ENCODE measurements at regions not wholly inside any gene's neighbourhood (a gene's known extent, or its start where the extent isn't known, plus 50 kb on each side); places are given as distances from the start of the nearest gene placed in this dataset.
A peak's percentile ranks its signal among the peaks of the same experiment; 100 is the strongest.

DNA sequence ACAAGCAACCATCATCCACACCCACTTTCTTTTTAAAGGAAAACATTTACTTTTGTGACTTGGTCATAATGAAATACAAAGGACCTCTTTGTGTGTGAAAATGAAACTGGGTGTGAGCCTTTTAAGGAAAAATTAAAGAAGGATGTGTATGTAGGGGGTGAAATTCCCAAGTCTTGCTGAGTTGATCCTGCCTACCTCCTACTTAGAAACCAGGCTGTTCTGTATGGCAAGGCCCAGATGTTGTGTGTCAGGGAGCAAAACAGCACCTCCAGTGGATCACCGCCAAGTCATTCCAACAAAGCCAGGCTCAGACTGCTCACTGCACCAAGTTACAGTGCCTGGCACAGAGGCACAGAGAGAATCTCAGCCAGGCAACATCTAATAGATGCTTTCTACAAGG is 198.5 kb upstream of the FBN2 start:
- no peak overlapping the region for H3K9ac ChIP-seq (ENCODE audit: insufficient read depth in 1 of 2, low read length in 2 of 2)
- no peak for TF ChIP-seq CTCF (IDR thresholded peaks at IDR 0.05; ENCODE audit: control extremely low read depth, extremely low read depth)
- H3K4me1 ChIP-seq (ENCODE audit: control insufficient read depth in 5 of 5, insufficient read depth in 5 of 5, low read length in 5 of 5): no peaks in the 10 kb centered on the region
- no peaks in the 10 kb centered on the region for H3K9me3 ChIP-seq (ENCODE audit: control insufficient read depth in 4 of 4, insufficient read depth in 3 of 4, low read length in 3 of 4)
- WGBS, 2 donors: 77 to 79% methylated on average over 1 of the region's 1 CpG
- ATAC-seq (ENCODE audit: insufficient read depth, low FRiP score) (no peak), DNase-seq (peak; percentile 27 to 42 (median 37))
- H3K27me3 ChIP-seq (ENCODE audit: control insufficient read depth in 3 of 3, insufficient read depth in 3 of 3, low read length in 2 of 3): no peaks in the 10 kb centered on the region
- no peaks in the 10 kb centered on the region for H3K36me3 ChIP-seq (ENCODE audit: control insufficient read depth in 4 of 4, insufficient read depth in 4 of 4, low read length in 4 of 4)
- no peak overlapping the region for H3K27ac ChIP-seq (ENCODE audit: low read depth in 1 of 2, low read length in 1 of 2)
- no peak overlapping the region for H3K4me3 ChIP-seq

DNA sequence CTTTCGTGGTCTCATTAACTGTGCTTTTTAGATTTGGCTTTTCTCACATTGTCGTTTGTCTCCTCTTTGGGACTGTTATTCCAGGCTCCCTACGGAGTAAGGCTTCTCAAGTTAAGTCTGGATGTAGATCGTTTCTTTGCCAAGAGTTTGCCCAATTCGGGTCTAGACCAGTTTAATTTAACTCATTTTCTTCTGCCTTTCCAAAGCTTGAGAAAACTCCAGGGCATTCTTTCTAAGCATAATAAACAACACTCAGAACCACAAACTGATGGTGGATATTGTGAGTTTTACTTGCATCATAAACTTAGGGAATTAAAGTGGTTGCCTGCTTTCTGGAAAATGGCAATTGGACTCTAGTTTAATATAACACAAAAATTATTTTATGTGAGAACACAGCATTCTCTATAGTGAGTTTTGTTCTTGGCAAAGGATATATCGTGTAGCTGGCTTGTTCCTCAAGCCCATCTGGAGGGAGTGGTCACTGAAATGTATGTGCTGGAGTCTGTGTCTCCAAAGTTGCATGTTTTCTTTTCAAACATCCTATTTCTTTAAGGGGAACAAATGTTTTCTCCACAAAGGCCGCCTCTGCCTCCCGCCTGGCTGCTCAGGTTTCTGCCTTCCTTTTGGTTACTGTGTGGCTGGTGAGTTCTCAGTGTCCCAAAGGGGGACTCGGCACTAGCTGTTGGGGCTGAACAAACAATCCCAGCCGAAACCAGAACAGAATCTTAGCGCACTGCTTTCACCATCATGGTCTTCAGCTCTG is 211.3 kb upstream of the FBN2 start:
- no peak overlapping the region for H3K27ac ChIP-seq (ENCODE audit: low read depth in 1 of 2, low read length in 1 of 2)
- no peak for ATAC-seq (ENCODE audit: insufficient read depth, low FRiP score)
- no peaks in the 10 kb centered on the region for H3K36me3 ChIP-seq (ENCODE audit: control insufficient read depth in 4 of 4, insufficient read depth in 4 of 4, low read length in 4 of 4)
- no peak overlapping the region for H3K9ac ChIP-seq (ENCODE audit: insufficient read depth in 1 of 2, low read length in 2 of 2)
- TF ChIP-seq CTCF (IDR thresholded peaks at IDR 0.05; ENCODE audit: control extremely low read depth, extremely low read depth): no peak
- H3K4me3 ChIP-seq: no peak overlapping the region
- no peaks in the 10 kb centered on the region for H3K27me3 ChIP-seq (ENCODE audit: control insufficient read depth in 3 of 3, insufficient read depth in 3 of 3, low read length in 2 of 3)
- 60 to 69% methylated on average over 11 of the region's 11 CpGs for WGBS, 2 donors
- DNase-seq: peak; percentile 43 to 82 (median 79)
- peaks cover 0 to 21% (median 3%) of the 10 kb centered on the region in 5 donors for H3K4me1 ChIP-seq (ENCODE audit: control insufficient read depth in 5 of 5, insufficient read depth in 5 of 5, low read length in 5 of 5)
- no peaks in the 10 kb centered on the region for H3K9me3 ChIP-seq (ENCODE audit: control insufficient read depth in 4 of 4, insufficient read depth in 3 of 4, low read length in 3 of 4)

- Histone ChIP-seq H3K4me1 (ENCODE audit: control insufficient read depth in 5 of 5, insufficient read depth in 5 of 5, low read length in 5 of 5) (peaks cover 0 to 21% (median 3%) of the 10 kb centered on the region in 5 donors), H3K9me3 (ENCODE audit: control insufficient read depth in 4 of 4, insufficient read depth in 3 of 4, low read length in 3 of 4) (no peaks in the 10 kb centered on the region), H3K9ac (ENCODE audit: insufficient read depth in 1 of 2, low read length in 2 of 2) (no peak overlapping the region), H3K27ac (ENCODE audit: low read depth in 1 of 2, low read length in 1 of 2) (no peak overlapping the region), H3K27me3 (ENCODE audit: control insufficient read depth in 3 of 3, insufficient read depth in 3 of 3, low read length in 2 of 3) (no peaks in the 10 kb centered on the region), H3K4me3 (no peak overlapping the region), H3K36me3 (ENCODE audit: control insufficient read depth in 4 of 4, insufficient read depth in 4 of 4, low read length in 4 of 4) (no peaks in the 10 kb centered on the region)
- peak; percentile 37 to 84 (median 77) for DNase-seq
- 67 to 75% methylated on average over 1 of the region's 1 CpG for WGBS, 2 donors
- TF ChIP-seq CTCF (IDR thresholded peaks at IDR 0.05; ENCODE audit: control extremely low read depth, extremely low read depth): no peak
- no peak for ATAC-seq (ENCODE audit: insufficient read depth, low FRiP score)
These were observed 212.1 kb upstream of the FBN2 start for GRCh38 chr5:128750155-128750554.

Data from lung (tissue), 11 donors.